Colonic mucosa (tissue), 4 donors: ENCODE measurements at regions not wholly inside any gene's neighbourhood (a gene's known extent, or its start where the extent isn't known, plus 50 kb on each side); places are given as distances from the start of the nearest gene placed in this dataset.
"Not testable (repeated sequence)": the region's sequence is repeated elsewhere in the genome, so short reads cannot be mapped to it uniquely, and the experiment has no call there.

ENCODE experiments used
- DNase-seq: peaks from one replicate; pipeline ENCODE4 v3.0.0-alpha.2; 2020
- H3K27ac ChIP-seq: fragments of 200-600 bp; one replicate; pipeline ENCODE4 v1.8.0; 2021
- H3K27me3 ChIP-seq: fragments of 200-600 bp; one replicate; pipeline ENCODE4 v1.8.0; 2021
- H3K36me3 ChIP-seq: fragments of 200-600 bp; one replicate; pipeline ENCODE4 v1.8.0; 2021
- H3K4me1 ChIP-seq: fragments of 200-600 bp; one replicate; pipeline ENCODE4 v1.8.0; 2021; ENCODE audit warnings: mild to moderate bottlenecking
- H3K4me3 ChIP-seq: fragments of 200-600 bp; one replicate; pipeline ENCODE4 v1.8.0; 2021
- H3K9ac ChIP-seq, 2 donors: one replicate each; pipeline ENCODE4 v1.7.0; 2013; ENCODE audit warnings: control low read depth in 2 of 2, low read depth in 2 of 2, low read length in 2 of 2
- H3K9me3 ChIP-seq: fragments of 200-600 bp; one replicate; pipeline ENCODE4 v1.8.0; 2021
- intact Hi-C: fragments of 100-400 bp; cut with DNase I; formaldehyde crosslinking; loops from one replicate; pipeline ENCODE4 v1.14.1; 2022
- TF ChIP-seq, protein P1 (sequence below): fragments of 200-600 bp; IDR thresholded peaks from one replicate; pipeline ENCODE4 v1.8.0; 2022; ENCODE audit warnings: antibody characterized with exemption, mild to moderate bottlenecking
- donor health status: healthy.
- donor health status: DM: no; HTN: no; CAD: no.
- donor health status: DM: no; HTN: no; CAD: no.

DNA sequence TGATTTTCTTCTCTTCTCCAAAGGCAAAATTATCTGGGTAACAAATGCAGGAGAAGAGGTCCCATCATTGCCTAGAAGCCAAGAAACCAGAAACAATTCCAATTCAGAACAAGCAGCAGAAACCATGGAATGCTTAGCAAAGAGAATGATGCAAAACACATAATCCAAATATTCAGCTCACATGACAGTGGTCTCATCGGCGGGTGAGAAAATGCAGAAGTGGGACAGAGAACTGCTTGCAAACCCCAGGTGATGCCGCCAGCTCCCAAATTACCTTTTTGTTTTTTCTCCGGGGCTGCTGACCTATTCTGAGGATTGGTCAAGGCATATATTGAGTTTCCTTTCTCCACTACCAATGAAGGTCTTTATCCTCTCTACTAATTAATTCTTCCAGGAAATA lies 99.7 kb downstream of the ZNF22 start:
- Histone ChIP-seq H3K27me3 (no peaks in the 10 kb centered on the region), H3K9me3 (no peaks in the 10 kb centered on the region), H3K4me1 (no peaks in the 10 kb centered on the region), H3K4me3 (no peak overlapping the region), H3K36me3 (no peaks in the 10 kb centered on the region), H3K9ac (no peak overlapping the region), H3K27ac (no peak overlapping the region)
- TF ChIP-seq, protein P1, sequence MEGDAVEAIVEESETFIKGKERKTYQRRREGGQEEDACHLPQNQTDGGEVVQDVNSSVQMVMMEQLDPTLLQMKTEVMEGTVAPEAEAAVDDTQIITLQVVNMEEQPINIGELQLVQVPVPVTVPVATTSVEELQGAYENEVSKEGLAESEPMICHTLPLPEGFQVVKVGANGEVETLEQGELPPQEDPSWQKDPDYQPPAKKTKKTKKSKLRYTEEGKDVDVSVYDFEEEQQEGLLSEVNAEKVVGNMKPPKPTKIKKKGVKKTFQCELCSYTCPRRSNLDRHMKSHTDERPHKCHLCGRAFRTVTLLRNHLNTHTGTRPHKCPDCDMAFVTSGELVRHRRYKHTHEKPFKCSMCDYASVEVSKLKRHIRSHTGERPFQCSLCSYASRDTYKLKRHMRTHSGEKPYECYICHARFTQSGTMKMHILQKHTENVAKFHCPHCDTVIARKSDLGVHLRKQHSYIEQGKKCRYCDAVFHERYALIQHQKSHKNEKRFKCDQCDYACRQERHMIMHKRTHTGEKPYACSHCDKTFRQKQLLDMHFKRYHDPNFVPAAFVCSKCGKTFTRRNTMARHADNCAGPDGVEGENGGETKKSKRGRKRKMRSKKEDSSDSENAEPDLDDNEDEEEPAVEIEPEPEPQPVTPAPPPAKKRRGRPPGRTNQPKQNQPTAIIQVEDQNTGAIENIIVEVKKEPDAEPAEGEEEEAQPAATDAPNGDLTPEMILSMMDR: no peak
- DNase-seq: no peak
- intact Hi-C loops: no loop called here

DNA sequence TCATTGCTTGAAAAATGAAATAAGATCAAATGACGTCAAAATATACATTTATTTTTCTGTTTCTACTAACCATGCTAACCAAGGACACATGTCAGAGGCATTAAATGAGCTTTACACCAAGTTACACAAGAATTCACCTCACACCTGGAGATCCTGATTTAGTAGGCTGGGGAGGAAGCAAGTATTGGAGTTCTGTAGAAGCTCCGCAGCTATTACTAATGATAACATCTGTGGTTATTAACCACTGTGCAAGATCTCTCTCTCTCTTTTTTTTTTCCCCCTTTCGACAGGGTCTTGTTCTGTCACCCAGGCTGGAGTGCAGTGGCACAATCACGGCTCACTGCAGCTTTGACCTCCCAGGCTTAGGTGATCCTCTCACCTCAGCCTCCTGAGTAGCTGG lies 104.0 kb downstream of the ZNF22 start:
- no peaks in the 10 kb centered on the region for H3K4me1 ChIP-seq
- H3K36me3 ChIP-seq: no peaks in the 10 kb centered on the region
- intact Hi-C loops: no loop called here
- no peaks in the 10 kb centered on the region for H3K27me3 ChIP-seq
- no peaks in the 10 kb centered on the region for H3K9me3 ChIP-seq
- no peak overlapping the region for H3K4me3 ChIP-seq
- H3K27ac ChIP-seq: no peak overlapping the region
- TF ChIP-seq, protein P1: no peak
- no peak overlapping the region for H3K9ac ChIP-seq
- DNase-seq: no peak

DNA sequence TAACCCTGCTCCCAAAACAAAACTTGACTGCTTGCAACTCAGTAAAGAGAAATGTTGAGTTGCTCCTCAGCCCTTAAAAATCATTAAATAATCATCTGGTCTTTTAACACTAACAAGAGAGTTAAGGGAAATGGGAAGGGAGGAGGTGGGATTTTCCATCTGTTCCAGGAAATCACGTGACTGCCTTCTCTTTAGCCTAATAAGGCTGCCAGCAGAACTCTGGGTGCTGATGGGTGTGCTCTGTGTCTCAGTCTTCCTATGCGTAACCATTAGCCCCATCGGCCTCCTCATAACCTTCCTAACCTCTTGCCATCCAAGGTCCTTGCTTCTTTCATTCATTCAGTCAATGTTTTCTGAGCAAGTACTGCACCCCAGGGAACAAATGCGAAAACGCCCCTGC lies 104.6 kb downstream of the ZNF22 start:
- H3K27ac ChIP-seq, H3K4me1 ChIP-seq, H3K36me3 ChIP-seq, H3K9me3 ChIP-seq, DNase-seq, H3K27me3 ChIP-seq, H3K9ac ChIP-seq, intact Hi-C loops, H3K4me3 ChIP-seq: not testable (repeated sequence)

GRCh38 chr10:45106236-45106856 lies 105.6 kb downstream of the ZNF22 start:
- H3K27ac ChIP-seq: no peak overlapping the region
- intact Hi-C loops: no loop called here
- no peak overlapping the region for H3K4me3 ChIP-seq
- H3K9me3 ChIP-seq: no peaks in the 10 kb centered on the region
- H3K27me3 ChIP-seq: no peaks in the 10 kb centered on the region
- H3K4me1 ChIP-seq: no peaks in the 10 kb centered on the region
- H3K9ac ChIP-seq: no peak overlapping the region
- DNase-seq: no peak
- H3K36me3 ChIP-seq: no peaks in the 10 kb centered on the region
- TF ChIP-seq, protein P1: no peak

DNA sequence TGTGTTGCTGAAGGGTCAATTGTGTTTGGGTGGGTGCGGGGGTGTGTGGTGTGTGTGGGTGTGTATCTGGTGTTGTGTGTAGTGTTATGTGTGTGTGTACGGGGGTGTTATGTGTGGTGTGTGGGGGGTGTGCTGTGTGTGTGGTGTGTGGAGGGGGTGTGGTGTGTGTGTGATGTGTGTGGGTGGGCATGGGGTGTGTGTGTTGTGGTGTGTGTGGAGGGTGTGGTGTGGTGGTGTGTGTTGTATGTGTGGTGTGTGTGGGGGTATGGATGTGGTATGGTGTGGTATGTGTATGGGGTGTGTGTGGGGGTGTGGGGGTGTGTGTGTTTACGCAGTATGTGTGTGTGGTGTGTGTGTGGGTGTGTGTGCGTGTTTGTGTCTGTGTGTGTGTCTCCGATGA lies 110.8 kb downstream of the ZNF22 start:
- intact Hi-C loops: no loop called here
- H3K27me3 ChIP-seq: no peaks in the 10 kb centered on the region

GRCh38 chr10:45117940-45118339 lies 117.2 kb downstream of the ZNF22 start:
- H3K27me3 ChIP-seq, intact Hi-C loops, H3K9me3 ChIP-seq: not testable (repeated sequence)

More for the DNA sequence above, 110.8 kb downstream of the ZNF22 start:
- Histone ChIP-seq H3K9me3 (no peaks in the 10 kb centered on the region), H3K27ac (no peak overlapping the region), H3K4me1 (no peaks in the 10 kb centered on the region), H3K4me3 (no peak overlapping the region), H3K36me3 (no peaks in the 10 kb centered on the region), H3K9ac (no peak overlapping the region)
- DNase-seq: no peak
- TF ChIP-seq, protein P1: no peak

More at GRCh38 chr10:45117940-45118339, 117.2 kb downstream of the ZNF22 start:
- H3K4me1 ChIP-seq, H3K36me3 ChIP-seq, H3K4me3 ChIP-seq, H3K27ac ChIP-seq, DNase-seq, H3K9ac ChIP-seq: not testable (repeated sequence)
